Limb (tissue), 2 donors: ENCODE measurements at regions not wholly inside any gene's neighbourhood (a gene's known extent, or its start where the extent isn't known, plus 50 kb on each side); places are given as distances from the start of the nearest gene placed in this dataset.
"Not testable (repeated sequence)": the region's sequence is repeated elsewhere in the genome, so short reads cannot be mapped to it uniquely, and the experiment has no call there.

ENCODE experiments used
- DNase-seq, 2 donors: peaks; one replicate each; pipeline ENCODE4 v3.0.0-alpha.2; 2016; ENCODE audit errors: extremely low spot score in 2 of 2

DNA sequence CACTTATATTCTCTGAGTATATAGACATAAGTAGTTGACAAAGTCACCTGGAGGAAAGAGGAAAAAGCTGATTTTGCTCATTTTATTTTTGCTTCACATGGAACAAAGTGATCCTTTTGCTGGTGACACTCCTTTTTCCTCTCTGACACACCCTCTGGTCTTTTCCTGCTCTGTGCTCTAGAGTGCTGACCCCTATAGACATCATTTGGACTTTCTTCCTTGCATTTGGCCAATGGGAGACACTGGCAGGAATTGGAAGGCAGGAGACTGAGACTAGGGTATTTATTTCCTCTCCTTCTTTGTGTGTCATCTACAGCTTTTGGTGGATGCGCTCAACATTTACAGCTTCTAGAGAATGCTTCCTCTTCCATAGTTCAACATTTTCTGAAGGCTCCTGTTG, 1078.1 kb downstream of the SORCS1 start:
- no peak for DNase-seq

DNA sequence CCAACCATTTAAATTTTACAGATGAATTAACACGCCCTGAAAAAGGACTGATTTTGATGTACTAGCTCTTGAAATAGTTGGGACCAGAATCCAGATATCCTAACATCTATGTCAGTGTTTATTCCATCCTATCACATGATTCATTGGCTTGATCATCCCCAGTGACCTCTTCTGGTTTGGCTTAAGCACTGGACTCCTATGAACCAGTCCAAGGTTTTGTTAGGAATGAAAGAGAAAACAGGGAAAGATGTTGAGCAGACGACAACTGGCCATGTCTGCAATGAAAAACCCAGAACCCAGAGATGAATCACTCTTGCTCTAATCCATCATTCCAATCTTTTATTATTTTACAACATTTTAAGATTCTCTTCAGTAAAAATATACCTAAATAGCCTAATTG, 1080.9 kb downstream of the SORCS1 start:
- no peak for DNase-seq

DNA sequence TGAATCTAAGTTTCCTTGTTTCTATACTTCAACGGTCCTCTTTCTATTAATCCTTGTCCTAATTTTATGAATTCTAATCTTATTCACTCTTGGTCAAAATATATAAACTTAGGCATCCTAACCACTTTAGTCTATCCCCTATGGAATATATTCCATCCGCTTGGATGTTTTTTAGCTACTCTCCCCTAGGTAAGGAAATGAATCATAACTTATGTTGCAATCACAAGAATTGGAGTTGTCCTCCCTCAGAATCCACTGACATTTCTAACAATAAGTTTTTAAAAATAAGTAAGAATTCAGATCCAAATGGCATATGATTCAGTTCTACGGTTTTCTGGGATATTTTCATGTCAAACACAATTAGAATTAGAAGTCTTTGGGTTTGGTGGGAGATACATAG, 1081.6 kb downstream of the SORCS1 start:
- no peak for DNase-seq

DNA sequence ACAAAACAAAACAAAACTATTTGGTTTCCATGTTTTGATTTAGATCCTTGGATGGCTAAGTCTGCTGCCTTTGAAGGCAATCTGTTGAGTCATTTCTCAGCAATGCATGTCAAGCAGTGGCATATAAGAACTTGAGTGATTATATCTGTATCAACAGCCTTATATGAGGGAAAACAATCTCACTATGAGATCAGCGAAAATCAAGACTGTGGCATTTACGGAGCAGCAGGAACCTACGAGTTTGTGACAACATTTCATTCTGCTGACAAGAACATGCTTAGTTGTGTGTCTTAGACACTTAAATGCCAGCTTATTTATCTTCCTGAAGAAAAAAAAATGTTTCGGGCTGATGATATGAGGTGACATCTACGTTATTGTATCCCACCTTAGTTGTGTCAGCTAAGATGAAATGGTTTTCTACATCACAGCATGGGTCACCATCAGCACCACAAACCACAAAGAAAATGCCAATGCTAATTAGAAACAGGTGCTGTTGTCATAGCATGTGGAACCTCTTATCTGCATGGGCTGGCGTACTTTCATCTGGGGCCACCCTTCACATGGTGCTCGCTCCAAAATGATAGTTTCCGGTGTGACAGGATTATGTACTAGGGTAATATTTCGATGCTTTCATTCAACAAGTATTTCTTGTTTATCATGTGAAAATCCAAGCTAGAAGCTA, 1085.5 kb downstream of the SORCS1 start:
- no peak for DNase-seq

DNA sequence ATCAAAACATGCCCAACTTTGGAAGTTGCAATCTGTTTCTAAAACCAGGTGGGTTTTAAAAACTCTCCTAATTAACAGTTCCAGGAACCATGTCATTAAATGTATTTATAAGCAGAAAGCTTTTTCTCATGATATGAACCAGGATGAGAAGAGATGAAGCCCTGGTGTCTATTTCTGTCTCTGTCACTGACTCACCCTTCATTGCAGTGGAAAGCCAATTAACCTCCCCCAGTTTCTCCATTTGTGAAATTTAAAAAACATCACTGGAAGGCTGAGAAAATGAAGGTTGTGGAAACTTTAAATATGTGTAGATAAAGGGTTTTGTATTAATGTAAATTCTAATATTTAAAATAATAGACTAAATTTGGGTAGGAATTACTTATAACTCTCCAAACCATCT, 1088.0 kb downstream of the SORCS1 start:
- no peak for DNase-seq

DNA sequence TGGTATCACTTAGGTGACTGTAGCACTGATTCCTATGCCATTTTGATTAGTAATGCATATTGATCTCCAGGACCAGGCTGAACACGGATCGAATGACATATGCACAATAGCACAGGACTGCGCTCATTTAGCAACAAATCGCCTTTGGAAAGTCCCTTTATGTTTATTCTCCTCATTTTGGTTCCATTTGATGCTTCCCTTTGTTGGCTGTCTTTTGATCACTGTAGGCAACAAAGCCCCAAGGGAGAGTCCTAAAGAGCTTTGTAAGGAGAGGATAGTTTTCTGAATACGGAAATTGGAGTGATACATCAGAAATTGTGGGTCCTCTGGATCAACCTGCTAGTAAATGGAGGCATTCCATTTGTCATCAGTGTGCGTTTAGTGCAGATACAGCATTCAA, 1111.4 kb downstream of the SORCS1 start:
- no peak for DNase-seq

DNA sequence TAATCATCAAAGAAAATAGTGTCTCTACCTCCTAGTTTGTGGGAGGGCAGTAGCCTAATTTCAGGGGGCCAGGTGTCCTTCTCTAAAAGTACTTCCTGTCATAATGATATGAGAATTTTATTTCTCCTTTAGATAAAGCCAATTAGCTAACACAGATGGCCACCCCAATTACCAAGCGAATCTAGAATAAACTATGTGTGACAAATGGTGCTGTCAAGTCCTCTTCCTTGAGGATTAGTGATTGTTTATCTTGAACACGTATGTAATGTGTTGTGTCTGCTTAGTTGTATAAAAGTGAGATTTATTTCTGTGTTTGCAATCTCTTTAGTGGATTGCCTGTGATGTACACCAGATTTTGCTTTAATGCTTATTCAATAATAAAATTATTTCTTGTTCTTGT, 1120.0 kb downstream of the SORCS1 start:
- DNase-seq = no peak

DNA sequence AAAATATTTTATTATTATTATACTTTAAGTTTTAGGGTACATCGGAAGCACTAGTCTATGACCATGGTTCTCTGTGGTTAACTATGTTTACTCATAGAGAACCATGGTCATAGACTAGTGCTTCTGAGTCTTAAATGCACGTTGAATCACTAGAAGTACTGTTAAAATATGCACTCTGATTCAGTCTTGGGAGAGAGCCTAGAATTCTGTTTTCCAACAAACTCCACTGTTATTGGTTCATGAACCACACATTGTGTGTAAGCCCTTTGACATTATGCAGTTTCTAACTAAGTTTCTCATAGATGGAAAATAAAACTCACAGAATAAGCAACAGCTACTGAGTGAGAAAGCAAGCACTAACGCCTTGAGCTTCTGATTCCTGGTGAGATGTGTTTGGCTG, 1120.6 kb downstream of the SORCS1 start:
- peak in 1 of 2 donors; percentile 15 for DNase-seq

DNA sequence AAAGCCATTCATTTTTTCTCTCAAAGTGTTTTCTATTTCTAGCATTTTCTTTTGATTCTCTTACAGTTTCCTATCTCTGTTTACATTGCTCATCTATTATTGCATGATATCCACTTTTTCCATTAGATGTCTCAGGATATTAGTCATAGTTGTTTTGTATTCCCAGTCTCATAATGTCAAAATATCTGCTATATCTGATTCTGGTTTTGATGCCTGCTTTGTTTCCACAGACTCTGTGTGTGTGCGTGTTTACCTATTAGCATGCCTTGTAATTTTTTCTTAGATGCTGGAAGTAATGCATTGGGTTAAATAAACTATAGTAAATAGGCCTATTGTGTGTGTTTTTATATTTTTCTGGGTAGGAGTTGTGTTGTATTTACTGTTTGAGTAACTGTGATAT, 1126.3 kb downstream of the SORCS1 start:
- no peak for DNase-seq

DNA sequence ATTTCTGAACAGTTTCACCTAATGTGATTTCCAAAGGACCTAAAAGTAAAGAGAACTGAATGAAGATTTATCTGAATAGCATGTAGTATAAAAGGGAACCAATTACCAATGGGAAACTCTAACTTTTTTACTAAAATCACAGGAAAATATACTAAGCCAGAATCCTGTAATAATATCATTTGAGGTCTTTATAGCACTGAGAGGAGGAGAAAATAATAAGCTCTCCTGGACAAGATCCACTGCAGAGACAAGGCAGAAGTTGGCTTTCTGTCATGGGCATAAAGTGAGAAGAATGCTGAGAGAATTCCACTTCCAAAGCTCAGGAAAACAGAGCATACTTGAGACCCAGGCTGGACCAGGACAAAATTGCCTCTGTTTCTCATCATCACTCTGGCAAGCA, 1131.4 kb downstream of the SORCS1 start:
- no peak for DNase-seq

DNA sequence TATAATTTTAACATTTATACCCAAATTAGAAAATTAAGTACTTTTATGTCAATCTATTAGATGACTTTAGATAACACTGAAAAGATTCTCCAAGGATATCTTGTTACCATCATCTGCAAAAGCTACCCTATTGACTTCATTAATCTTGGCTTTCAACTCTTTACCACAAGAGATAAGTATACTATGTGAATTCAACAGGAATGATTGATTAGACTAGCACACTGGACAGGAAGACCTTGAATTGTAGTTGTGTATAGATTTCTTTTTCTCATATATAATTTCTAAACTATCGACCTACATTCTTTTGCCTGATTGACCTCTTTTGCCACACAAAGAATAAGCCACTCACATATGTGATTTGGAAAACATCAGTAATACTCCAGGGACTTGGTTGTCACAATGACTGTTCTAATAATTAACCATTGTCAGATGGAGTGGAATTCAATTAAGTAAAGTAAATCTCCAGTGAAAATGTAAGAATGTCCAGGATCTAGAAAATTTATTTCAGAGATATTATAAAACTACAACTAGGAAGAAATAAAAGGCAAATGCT, 1132.0 kb downstream of the SORCS1 start:
- no peak for DNase-seq

DNA sequence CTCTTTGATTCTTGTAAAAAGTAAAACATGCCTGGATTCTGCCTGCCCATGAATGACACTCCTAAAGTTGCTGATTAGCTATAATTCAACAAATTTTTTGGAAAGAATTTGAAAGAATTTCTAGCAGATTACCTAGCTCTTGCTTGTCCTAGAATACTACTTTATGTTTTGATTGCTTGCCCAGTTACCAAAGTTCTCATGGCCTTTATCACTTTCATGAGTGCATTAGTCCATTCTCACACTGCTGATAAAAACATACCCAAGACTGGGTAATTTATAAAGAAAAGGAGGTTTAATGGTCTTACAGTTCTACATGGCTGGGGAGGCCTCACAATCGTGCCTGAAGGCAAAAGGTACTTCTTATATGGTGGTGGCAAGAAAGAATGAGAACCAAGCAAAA, 1137.3 kb downstream of the SORCS1 start:
- DNase-seq = no peak

DNA sequence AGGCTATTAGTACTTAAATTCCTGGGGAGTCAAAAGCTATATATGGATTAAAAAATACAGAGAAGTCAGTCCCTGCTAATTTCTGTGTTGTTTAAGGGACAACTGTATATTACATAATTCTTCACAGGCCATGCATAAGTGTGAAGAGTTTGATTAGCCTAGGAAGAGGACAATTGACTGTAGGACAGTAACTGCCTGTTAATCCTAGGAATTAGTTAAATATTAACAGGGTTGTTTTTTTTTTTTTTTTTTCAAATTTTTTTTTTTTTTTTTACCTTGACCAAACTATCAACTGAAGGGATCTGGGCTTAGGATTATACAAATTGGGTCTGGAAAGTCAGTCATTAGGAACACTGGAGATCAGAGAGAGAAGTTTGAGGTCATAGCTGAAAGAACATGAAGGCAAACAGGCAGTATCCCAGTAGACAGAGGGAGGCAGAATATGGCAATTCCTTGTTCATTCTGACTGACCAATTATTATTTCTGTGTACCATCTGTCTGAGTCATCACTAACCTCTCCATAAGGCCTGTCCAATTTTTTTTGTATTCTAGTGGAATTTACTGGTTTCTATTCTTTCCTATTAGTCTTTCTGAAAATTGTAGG, 1139.2 kb downstream of the SORCS1 start:
- DNase-seq = no peak

DNA sequence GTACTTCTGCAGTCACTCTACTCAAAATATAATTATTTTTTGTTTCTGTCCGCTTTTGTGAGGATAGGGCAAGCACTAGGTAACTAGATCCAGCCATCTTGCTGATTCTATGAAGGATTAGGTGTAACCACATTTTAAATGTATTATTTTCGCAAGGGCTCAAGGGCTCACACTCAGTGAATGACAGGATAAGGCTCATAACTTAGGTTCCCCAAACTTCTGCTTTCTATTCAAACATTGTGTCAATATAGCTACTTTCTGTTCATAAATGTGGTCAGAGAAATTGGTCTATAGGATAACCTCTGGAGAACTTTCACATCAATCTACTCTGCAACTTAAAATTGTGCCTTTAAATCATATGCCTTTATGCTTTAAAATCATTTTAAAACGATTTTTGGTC, 1141.2 kb downstream of the SORCS1 start:
- no peak for DNase-seq

DNA sequence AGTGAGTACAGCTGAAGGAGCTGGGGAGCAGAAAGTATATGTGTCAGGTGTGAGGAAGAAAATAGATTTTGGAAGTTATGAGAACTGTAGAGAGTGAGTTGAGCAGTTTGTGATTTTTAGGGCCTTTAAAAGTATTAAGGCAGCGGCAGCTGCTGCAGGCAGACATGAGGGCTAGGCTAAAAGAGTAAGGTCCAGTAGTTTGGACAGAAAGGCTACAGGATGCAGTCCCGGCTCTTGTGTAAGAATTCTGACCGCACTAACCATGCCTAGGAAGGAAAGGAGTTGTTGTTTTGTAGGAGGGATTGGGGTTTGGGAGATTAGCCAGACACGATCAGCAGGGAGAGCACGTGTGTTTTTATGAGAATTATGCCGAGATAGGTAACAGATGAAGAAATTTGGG, 1144.9 kb downstream of the SORCS1 start:
- not testable (repeated sequence) for DNase-seq

DNA sequence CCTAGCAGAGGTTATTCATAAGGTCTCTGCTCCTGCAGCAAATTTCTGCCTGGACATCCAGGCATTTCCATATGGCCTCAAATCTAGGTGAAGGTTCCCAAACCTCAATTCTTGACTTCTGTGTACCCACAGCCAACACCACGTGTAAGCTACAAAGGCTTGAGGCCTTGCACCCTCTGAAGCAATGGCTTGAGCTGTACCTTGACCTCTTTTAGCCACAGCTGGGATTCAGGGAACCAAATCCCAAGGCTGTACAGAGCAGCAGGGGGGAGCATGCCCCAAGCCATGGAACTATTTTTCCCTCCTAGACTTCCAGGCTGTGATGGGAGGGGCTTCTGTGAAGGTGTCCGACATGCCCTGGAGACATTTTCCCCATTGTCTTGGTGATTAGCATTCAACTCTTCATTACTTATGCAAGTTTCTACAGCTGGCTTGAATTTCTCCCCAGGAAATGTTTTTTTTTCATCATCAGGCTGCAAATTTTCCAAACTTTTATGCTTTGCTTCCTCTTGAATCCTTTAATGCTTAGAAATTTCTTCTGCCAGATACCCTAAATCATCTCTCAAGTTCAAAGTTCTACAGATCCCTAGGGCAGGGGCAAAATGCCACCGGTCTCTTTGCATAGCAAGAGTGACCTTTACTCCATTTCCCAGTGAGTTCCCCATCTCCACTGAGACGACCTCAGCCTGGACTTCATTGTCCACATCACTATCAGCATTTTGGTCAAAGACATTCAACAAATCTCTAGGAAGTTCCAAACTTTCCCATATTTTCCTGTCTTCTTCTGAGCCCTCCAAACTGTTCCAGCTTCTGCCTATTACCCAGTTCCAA, 1148.9 kb downstream of the SORCS1 start:
- DNase-seq = not testable (repeated sequence)

DNA sequence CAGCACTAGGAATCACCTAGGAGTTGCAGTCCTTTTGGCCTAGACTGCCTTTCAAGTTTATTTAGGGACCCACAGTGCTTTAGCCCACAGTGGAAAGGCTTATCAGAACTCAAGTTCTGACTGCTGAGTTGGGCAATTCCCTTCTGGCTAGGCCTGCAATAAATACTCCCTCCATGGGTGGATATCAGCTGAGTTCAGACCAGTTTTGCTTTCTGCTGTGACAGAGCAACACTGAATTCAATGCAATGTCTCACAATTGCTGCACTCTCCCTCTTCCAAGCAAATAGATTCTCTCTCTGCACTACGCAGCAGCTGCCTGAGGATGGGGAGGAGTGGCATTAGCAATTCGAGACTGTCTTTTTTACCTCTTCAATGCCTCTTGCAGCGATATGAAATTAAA, 1153.3 kb downstream of the SORCS1 start:
- no peak for DNase-seq

DNA sequence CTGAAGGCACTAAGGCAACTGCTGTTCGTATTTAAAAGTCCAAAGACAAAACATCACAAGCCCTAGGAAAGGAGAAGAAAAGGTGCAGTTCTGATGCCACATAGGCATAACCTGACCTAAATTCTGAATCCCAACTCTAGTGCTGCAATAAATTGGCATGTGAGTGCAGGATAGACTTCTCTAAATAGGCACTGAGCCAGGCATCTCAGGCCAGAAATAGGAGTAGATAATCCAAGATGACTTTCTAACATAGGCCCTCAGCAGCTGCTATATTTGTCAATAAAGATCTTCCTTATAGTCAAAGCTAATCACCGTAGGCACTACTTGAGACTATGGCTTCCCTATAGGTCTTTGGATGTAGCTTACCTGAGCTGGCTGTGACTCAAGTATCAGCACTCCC, 1163.8 kb downstream of the SORCS1 start:
- no peak for DNase-seq

DNA sequence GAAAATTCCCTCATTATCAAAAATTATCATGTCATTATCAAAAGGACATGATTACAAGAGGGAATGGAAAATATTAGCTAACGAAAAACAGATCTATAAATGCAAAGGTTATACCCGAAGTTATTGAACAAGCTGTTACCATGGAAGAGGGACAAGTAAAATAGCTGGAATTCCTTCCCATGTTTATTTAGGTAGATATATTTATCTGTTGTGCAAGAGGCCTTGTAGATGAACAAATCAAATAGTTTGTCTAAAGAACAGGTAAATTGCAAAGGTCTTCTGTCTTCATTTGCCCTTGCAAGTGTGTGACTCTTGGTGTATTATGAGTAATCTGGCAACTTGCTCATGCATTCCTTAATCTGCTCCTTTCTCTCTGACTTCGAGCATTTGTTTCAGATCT, 1170.9 kb downstream of the SORCS1 start:
- no peak for DNase-seq

DNA sequence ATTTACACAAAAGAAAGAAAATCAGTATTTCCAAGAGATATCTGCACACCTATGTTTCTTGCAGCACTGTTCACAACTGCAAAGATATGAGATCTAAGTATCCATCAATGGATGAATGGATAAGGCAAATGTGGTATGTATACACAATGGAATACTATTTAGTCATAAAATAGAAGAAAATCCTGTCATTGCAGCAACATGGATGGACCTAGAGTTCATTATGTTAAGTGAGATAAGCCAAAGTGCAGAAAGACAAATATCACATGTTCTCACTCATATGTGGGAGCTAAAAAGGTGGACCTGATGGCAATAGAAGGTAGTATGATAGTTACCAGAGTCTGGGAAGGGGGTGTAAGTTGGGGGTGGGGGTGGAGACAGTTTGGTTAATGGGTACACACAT, 1171.6 kb downstream of the SORCS1 start:
- DNase-seq = no peak

DNA sequence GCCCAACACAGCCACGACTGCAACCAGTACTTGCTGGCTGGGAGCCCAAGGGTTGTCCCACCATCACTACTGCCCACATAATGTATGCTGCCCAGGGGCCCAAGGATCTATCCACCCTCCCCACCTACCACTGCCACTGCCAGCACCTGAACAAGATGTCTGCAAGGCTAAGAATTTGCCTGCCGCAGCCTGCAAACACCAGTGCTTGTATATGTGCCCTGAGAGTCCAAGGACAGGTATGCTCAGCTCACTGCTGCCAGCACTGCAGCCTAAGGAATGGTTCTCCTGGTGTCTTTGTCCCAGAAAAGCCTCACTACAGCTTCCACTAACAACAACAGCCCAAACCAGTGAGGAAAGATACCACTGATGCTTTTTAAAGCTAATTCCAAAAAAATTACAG, 1174.0 kb downstream of the SORCS1 start:
- no peak for DNase-seq

DNA sequence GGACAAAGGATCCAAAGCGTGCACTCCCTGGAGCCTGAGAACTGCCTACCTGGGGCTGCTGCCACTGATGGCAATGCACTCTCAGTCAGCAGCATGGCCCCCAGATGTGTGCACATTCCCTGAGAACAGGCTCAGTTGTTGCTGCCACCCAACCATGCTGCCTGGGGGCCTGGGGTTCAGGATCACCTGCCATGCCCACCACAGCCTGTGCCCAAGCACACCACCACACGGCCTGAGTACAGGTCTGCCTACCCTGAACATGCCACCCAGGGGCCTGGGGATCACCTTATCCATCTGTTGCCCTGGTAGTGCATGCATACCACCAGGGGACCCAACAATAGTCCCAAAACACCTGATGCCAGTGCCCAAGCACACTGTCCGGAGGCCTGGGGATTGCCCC, 1174.5 kb downstream of the SORCS1 start:
- no peak for DNase-seq
